ENCODE measurements at regions not wholly inside any gene's neighbourhood (a gene's known extent, or its start where the extent isn't known, plus 50 kb on each side); places are given as distances from the start of the nearest gene placed in this dataset.

DNA sequence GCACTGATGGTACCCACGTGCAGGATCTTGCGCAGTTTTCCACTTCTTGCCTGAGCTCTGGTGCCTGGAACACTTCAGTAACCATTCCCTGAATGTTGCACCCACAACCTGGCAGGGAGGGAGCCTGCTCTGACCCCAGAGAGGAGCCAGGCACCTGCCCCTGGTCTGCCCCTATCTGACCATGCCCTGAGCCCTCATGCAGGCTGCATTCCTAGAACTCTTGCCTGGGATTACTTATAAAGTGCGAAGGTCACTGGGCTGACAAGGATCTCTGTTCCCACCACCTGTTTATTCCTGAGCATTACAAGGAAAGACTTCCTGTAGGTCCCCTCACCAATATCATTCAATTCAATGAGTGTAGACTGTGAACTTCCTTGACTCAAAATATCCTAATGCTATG lies 191.9 kb upstream of the FMN2 start:
- TF ChIP-seq POLR2A (IDR thresholded peaks at IDR 0.05) = no peak
- TF ChIP-seq, protein P1, sequence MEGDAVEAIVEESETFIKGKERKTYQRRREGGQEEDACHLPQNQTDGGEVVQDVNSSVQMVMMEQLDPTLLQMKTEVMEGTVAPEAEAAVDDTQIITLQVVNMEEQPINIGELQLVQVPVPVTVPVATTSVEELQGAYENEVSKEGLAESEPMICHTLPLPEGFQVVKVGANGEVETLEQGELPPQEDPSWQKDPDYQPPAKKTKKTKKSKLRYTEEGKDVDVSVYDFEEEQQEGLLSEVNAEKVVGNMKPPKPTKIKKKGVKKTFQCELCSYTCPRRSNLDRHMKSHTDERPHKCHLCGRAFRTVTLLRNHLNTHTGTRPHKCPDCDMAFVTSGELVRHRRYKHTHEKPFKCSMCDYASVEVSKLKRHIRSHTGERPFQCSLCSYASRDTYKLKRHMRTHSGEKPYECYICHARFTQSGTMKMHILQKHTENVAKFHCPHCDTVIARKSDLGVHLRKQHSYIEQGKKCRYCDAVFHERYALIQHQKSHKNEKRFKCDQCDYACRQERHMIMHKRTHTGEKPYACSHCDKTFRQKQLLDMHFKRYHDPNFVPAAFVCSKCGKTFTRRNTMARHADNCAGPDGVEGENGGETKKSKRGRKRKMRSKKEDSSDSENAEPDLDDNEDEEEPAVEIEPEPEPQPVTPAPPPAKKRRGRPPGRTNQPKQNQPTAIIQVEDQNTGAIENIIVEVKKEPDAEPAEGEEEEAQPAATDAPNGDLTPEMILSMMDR (IDR thresholded peaks at IDR 0.05) = no peak

Data from esophagus squamous epithelium (tissue), 4 donors.